GM12865 (cell line): ENCODE measurements at regions not wholly inside any gene's neighbourhood (a gene's known extent, or its start where the extent isn't known, plus 50 kb on each side); places are given as distances from the start of the nearest gene placed in this dataset.

Experiments used
- DNase-seq: peaks from one replicate; pipeline ENCODE4 v3.0.0; 2010; ENCODE audit warnings: low read depth
- H3K4me3 ChIP-seq: 2 replicates; pipeline ENCODE4 v1.5.1; 2011; ENCODE audit warnings: mild to moderate bottlenecking, low read depth, low read length, control low read depth
- CTCF ChIP-seq: IDR thresholded peaks from 2 replicates; pipeline ENCODE4 v1.5.1; 2011; ENCODE audit warnings: low read length, control low read depth, low read depth, inconsistent platforms; ENCODE audit not compliant: insufficient read depth; ENCODE audit errors: missing control alignments

- no peak for DNase-seq
- no peak for TF ChIP-seq CTCF
- H3K4me3 ChIP-seq, result no peak overlapping the region
Observed at GRCh38 chr10:60463746-60464145, 74.1 kb upstream of the ANK3 start.

- TF ChIP-seq CTCF, result no peak
- DNase-seq, result no peak
- H3K4me3 ChIP-seq, result no peak overlapping the region
Observed at GRCh38 chr10:60461688-60462087, 72.0 kb upstream of the ANK3 start.

GRCh38 chr10:60459701-60460457 is 70.2 kb upstream of the ANK3 start:
- H3K4me3 ChIP-seq, result no peak overlapping the region
- no peak for TF ChIP-seq CTCF
- DNase-seq, result no peak

- DNase-seq, result no peak
- no peak for TF ChIP-seq CTCF
Observed at GRCh38 chr10:60456053-60456452, 66.4 kb upstream of the ANK3 start.

GRCh38 chr10:60454336-60454735 is 64.7 kb upstream of the ANK3 start:
- no peak for TF ChIP-seq CTCF
- DNase-seq, result no peak
- H3K4me3 ChIP-seq, result no peak overlapping the region

More at GRCh38 chr10:60456053-60456452, 66.4 kb upstream of the ANK3 start:
- no peak overlapping the region for H3K4me3 ChIP-seq

- TF ChIP-seq CTCF, result no peak
- no peak for DNase-seq
- H3K4me3 ChIP-seq, result no peak overlapping the region
Observed at GRCh38 chr10:60453036-60453435, 63.4 kb upstream of the ANK3 start.

- TF ChIP-seq CTCF, result no peak
- no peak overlapping the region for H3K4me3 ChIP-seq
- no peak for DNase-seq
Observed at GRCh38 chr10:60450291-60450690, 60.6 kb upstream of the ANK3 start.
